ENCODE measurements at regions not wholly inside any gene's neighbourhood (a gene's known extent, or its start where the extent isn't known, plus 50 kb on each side); places are given as distances from the start of the nearest gene placed in this dataset.

- no peak for DNase-seq
- H3K27ac ChIP-seq (ENCODE audit: low read length), result no peak overlapping the region
- no peaks in the 10 kb centered on the region for H3K4me1 ChIP-seq (ENCODE audit: low read length)
- no peaks in the 10 kb centered on the region for H3K27me3 ChIP-seq (replicated peaks; ENCODE audit: insufficient read depth, low read length)
- no peaks in the 10 kb centered on the region for H3F3A ChIP-seq (ENCODE audit: insufficient read depth, low read length)
- H3K9ac ChIP-seq (ENCODE audit: low read length), result no peak overlapping the region
- no peak overlapping the region for H2AFZ ChIP-seq (ENCODE audit: low read length)
- H3K9me2 ChIP-seq (replicated peaks; ENCODE audit: insufficient read depth, low read length), result no peaks in the 10 kb centered on the region
- no peak overlapping the region for H3K4me2 ChIP-seq (ENCODE audit: low read depth, low read length)
- H4K20me1 ChIP-seq (ENCODE audit: insufficient read depth, low read length), result no peaks in the 10 kb centered on the region
- no peaks in the 10 kb centered on the region for H3K9me3 ChIP-seq (replicated peaks; ENCODE audit: insufficient read depth, low read length)
- no peaks in the 10 kb centered on the region for H3K36me3 ChIP-seq (replicated peaks; ENCODE audit: insufficient read depth, low read length)
- no peak for TF ChIP-seq CTCF (IDR thresholded peaks at IDR 0.05; ENCODE audit: low read length)
- no peak for TF ChIP-seq EZH2phosphoT487 (IDR thresholded peaks at IDR 0.05; ENCODE audit: low read length)
- TF ChIP-seq EZH2 (optimal IDR thresholded peaks at IDR 0.05; ENCODE audit: low read depth, low read length), result no peak
- H3K4me3 ChIP-seq (ENCODE audit: low read length), result no peak overlapping the region
- H3K79me2 ChIP-seq (ENCODE audit: low read length), result no peaks in the 10 kb centered on the region
Observed at GRCh38 chr15:81851325-81851724, 194.5 kb downstream of the MEX3B start.

DNA sequence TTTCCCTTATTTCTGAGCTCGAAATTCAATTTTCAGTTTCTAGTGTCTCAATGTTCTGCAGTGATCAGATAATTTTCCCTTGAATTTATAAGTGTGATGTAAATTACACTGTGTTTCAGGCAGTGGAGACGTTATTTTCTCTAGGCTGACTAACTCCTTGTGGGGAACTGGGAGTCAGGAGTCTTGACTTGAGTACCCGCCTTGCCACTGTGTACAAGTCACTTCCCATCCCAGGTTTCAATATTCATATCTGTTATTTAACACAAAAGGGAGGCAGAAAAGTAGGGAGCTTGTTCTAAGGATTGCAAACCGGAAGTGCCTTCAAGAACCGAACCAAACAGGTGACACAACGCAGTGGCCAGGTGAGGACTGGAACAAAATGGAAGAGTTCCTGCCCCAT is 196.5 kb downstream of the MEX3B start:
- no peaks in the 10 kb centered on the region for H3K4me1 ChIP-seq (ENCODE audit: low read length)
- H3K27ac ChIP-seq (ENCODE audit: low read length), result no peak overlapping the region
- no peak overlapping the region for H3K9ac ChIP-seq (ENCODE audit: low read length)
- no peaks in the 10 kb centered on the region for H3K36me3 ChIP-seq (replicated peaks; ENCODE audit: insufficient read depth, low read length)
- H3K79me2 ChIP-seq (ENCODE audit: low read length), result no peaks in the 10 kb centered on the region
- no peak overlapping the region for H3K4me3 ChIP-seq (ENCODE audit: low read length)
- no peaks in the 10 kb centered on the region for H3K9me2 ChIP-seq (replicated peaks; ENCODE audit: insufficient read depth, low read length)
- no peaks in the 10 kb centered on the region for H3K9me3 ChIP-seq (replicated peaks; ENCODE audit: insufficient read depth, low read length)
- H3K4me2 ChIP-seq (ENCODE audit: low read depth, low read length), result no peak overlapping the region
- H2AFZ ChIP-seq (ENCODE audit: low read length), result no peak overlapping the region
- no peak for TF ChIP-seq CTCF (IDR thresholded peaks at IDR 0.05; ENCODE audit: low read length)
- TF ChIP-seq EZH2phosphoT487 (IDR thresholded peaks at IDR 0.05; ENCODE audit: low read length), result no peak
- no peaks in the 10 kb centered on the region for H4K20me1 ChIP-seq (ENCODE audit: insufficient read depth, low read length)
- no peak for DNase-seq
- H3F3A ChIP-seq (ENCODE audit: insufficient read depth, low read length), result no peaks in the 10 kb centered on the region
- no peaks in the 10 kb centered on the region for H3K27me3 ChIP-seq (replicated peaks; ENCODE audit: insufficient read depth, low read length)

DNA sequence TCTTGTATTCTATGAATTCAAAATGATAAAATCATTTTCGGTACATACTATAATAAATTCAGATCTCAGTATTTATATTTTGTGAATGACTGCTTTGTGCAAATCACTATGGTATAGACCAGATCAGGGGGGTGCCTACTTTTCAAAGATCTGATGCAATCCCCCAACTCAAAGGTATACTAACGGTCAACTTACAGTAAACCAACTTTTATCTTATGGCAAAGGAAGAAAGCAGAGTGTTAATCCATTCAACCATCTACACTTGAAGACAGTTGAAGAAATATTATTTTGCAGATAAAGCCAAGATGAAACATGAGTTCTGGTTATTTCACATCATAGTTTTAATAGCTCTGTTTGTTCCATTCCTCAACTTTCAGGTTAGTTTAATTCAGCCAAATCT is 197.1 kb downstream of the MEX3B start:
- TF ChIP-seq CTCF (IDR thresholded peaks at IDR 0.05; ENCODE audit: low read length), result no peak
- no peak for TF ChIP-seq EZH2phosphoT487 (IDR thresholded peaks at IDR 0.05; ENCODE audit: low read length)
- no peak for TF ChIP-seq EZH2 (optimal IDR thresholded peaks at IDR 0.05; ENCODE audit: low read depth, low read length)
- H3F3A ChIP-seq (ENCODE audit: insufficient read depth, low read length), result no peaks in the 10 kb centered on the region
- H3K79me2 ChIP-seq (ENCODE audit: low read length), result no peaks in the 10 kb centered on the region
- no peaks in the 10 kb centered on the region for H3K9me3 ChIP-seq (replicated peaks; ENCODE audit: insufficient read depth, low read length)
- H3K4me1 ChIP-seq (ENCODE audit: low read length), result peaks cover 2% of the 10 kb centered on the region; the same call in 1 of the 2 replicates
- no peak for DNase-seq
- H3K27me3 ChIP-seq (replicated peaks; ENCODE audit: insufficient read depth, low read length), result no peaks in the 10 kb centered on the region
- no peak overlapping the region for H3K27ac ChIP-seq (ENCODE audit: low read length)
- no peak overlapping the region for H2AFZ ChIP-seq (ENCODE audit: low read length)
- H4K20me1 ChIP-seq (ENCODE audit: insufficient read depth, low read length), result no peaks in the 10 kb centered on the region
- no peak overlapping the region for H3K4me3 ChIP-seq (ENCODE audit: low read length)
- H3K9me2 ChIP-seq (replicated peaks; ENCODE audit: insufficient read depth, low read length), result no peaks in the 10 kb centered on the region
- H3K36me3 ChIP-seq (replicated peaks; ENCODE audit: insufficient read depth, low read length), result no peaks in the 10 kb centered on the region
- H3K9ac ChIP-seq (ENCODE audit: low read length), result no peak overlapping the region
- no peak overlapping the region for H3K4me2 ChIP-seq (ENCODE audit: low read depth, low read length)

Data from MM.1S (cell line).